GM18907 (cell line): ENCODE measurements at regions not wholly inside any gene's neighbourhood (a gene's known extent, or its start where the extent isn't known, plus 50 kb on each side); places are given as distances from the start of the nearest gene placed in this dataset.
"Not testable (repeated sequence)": the region's sequence is repeated elsewhere in the genome, so short reads cannot be mapped to it uniquely, and the experiment has no call there.

ENCODE experiments used
- ATAC-seq: cut with Tn5 transposase; IDR thresholded peaks from one replicate; pipeline ENCODE4 v1.9.1; 2021; ENCODE audit warnings: mild to moderate bottlenecking, moderate library complexity; ENCODE audit not compliant: unreplicated experiment

DNA sequence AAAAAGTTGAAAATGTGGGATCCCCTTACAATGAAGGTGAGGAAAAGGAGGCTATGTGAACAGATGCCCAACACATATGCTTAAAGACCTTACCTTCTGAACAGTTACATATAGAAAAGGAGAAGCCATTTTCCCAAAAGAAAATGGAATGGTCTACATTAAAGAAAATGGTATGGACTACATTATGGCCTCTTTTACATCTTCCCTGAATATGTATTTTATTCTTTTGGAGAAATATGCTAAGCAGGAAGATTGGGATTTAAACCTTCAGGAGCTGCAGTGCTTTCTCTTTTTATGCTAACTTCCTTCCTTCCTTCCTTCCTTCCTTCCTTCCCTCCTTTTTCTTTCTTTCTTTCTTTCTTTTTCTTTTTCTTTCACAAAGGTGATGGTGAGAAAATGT is 155.4 kb downstream of the SEC23IP start:
- ATAC-seq, result no peak

DNA sequence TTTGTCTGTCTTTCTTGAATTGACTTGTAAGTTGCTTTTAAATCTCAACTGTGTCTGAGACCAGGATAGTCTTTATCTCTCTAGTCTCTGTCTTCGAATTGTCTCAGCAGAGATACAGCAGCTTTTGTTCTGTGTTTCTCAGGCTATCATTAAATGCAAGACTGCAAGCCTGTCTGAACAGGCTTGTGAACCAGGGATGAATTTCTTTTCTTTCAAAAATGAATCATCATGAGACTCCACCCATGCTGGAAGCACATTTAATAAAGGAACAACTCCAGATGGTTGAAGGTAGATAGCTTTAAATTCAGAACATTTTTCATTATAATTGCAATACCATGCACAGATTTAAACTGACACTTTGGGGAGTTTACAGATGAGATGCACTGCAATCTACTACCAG is 155.9 kb downstream of the SEC23IP start:
- no peak for ATAC-seq

DNA sequence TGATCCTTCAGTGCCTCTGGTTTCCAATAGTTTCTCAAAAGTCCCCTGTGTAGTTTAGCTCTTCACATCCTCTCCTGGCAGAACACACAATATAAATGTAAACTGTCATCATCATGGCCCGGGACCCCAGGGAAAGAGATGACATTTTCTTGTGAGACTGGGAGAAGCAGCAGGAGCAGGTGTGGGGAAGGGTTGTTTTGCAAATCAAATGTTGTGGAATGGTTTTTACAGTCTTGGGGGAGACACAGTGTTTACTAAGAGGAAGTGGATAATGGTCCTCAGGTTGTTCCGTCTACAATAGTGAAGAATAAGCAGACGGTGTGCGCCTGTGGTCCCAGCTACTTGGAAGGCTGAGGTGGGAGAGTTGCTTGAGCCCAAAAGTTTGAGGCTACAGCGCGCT is 159.1 kb downstream of the SEC23IP start:
- ATAC-seq, result no peak

- no peak for ATAC-seq
Measured at GRCh38 chr10:120052964-120053702, 160.6 kb downstream of the SEC23IP start.

DNA sequence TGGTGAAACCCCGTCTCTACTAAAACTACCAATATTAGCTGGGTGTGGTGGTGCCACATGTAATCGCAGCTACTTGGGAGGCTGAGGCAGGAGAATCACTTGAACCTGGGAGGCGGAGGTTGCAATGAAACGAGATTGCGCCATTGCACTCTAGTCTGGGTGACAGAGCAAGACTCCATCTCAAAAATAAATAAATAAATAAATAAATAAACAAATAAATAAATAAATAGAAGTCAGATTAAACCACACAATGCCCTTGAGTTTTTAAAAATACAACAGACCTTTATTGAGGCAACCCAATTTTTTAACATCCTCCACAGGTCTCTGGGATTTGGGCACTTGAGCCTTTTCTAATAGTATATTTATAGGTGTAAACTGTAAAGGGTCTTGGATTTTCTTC is 167.3 kb downstream of the SEC23IP start:
- not testable (repeated sequence) for ATAC-seq

- ATAC-seq, result no peak
Measured at GRCh38 chr10:120067427-120067826, 174.9 kb downstream of the SEC23IP start.

- ATAC-seq, result no peak
Measured at GRCh38 chr10:120069700-120070099, 177.2 kb downstream of the SEC23IP start.

DNA sequence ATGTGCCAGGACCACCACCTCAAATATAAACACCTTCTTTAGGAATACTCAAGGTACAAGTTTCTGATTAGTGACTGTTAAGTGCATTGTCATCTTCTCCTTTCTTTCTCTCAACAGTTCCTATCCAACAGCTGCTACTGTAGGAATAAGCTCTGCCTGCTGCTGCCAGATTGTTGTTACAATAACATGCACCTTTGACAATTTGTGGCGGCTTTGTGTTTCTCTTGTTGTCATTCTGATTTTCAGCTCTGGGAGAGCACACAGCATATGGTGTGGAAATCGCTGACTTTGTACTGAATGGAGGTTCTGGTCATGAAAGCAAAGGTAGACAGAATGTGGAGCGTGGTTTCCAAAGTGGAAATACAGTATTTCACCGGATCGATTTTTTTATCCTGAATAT is 182.8 kb downstream of the SEC23IP start:
- ATAC-seq, result no peak

DNA sequence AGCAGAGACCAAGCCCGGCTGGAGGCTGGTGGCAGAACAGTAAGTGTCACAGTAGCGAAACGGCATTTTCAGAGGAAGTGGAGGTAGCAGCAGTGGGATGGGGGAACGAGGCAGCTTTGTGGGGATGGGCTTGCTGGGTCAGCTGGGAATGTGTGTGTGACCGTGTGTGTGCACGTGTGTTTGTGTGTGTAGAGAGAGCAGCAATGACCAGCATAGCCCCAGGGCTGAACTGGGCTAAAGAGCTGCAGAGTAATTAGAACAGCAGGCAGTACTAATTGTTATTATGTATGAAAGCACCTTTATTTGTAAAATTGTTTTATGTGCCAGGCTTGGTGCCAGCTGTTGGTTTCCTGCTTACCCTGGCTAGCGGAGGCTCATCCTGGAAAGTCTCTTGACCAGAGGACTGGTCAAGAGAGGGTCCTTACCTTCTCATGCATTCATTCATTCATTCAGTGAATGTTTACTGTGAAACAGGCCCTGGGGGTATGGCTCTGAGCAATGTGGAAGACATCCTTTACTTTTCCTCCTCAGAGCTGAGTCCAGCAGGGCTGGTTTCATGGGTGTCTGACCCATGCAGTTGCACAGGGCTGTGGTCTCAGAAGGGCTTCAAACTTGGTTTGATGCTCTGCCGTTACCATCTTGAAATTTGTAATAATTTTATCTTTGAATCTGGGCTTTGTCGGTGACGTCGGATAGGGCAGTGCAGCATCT is 184.6 kb downstream of the SEC23IP start:
- no peak for ATAC-seq

DNA sequence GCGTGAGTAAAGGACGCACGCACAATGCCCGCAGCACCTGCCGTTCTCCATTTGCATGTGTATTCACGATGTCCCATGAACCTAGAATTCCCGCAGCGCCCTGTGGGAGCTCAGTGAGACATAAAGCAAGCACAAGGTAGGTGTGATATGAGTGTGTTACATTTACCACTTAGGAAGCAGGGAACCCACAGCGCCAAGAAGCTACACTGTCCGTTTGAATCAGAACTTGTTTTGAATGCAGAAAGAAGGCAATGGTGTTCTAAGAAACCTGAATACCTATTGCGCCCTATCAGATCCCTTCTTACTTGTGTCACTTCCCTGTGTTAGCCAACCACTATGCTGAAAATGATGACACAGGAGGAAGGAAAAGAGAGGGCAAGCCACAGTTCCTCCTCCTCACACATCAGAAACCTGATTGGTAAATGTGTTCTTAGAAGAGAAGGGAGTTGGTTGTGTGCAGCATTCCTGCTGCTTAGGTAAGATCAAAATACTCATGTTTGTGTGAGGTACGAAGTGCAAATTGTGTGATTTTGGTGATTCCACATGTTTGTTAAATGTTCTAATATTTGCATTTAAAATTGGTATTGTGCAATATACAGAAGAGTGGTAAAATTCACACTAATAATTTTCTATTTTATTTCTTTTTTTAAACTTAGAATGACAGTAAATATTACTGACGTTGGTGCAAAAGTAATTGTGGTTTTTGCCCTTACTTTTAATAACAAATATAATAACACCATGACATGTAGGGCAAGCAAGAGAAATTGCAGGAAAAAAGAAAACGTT is 185.4 kb downstream of the SEC23IP start:
- no peak for ATAC-seq

GRCh38 chr10:120085096-120085796 is 192.7 kb downstream of the SEC23IP start:
- no peak for ATAC-seq

- ATAC-seq, result no peak
Measured at GRCh38 chr10:120086066-120086465, 193.5 kb downstream of the SEC23IP start.

DNA sequence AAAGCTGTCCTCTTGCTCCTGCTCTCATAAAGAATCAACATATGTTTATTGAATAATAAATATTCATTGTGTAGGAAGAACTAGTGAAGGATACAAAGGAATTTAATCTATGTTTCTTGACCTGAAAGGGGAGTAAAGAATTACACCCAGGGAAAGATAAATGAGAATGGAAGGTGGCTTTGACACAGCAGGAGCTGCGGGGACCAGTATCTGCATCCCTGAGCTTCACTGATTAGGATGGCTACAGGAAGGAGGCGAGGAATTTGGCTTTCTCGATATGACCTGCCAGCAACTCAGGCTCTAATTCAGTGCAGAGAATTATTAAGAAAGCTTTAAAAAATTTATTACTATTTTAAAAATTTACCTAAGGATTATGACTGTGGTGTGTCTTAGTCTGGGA is 194.6 kb downstream of the SEC23IP start:
- no peak for ATAC-seq

- ATAC-seq, result no peak
Measured at GRCh38 chr10:120095875-120096274, 203.3 kb downstream of the SEC23IP start.

DNA sequence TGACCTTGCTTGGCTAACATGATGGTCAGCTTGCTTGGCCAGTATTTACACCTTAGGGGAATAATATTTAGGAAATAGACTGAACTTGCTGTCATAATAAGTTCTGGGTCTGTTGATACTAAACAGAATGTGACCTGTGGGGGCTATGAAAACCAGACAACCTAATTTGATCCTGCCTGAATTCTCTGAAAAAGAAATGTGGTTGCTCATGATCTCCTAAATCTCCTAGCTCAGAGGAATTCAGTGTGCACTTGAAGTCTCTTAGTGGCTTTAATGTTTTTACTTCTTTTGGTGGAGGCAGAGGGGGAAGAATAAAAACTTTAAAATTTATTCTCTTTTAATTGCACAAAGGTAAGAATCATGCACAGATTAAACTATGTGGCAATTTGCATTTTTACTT is 205.2 kb downstream of the SEC23IP start:
- no peak for ATAC-seq

DNA sequence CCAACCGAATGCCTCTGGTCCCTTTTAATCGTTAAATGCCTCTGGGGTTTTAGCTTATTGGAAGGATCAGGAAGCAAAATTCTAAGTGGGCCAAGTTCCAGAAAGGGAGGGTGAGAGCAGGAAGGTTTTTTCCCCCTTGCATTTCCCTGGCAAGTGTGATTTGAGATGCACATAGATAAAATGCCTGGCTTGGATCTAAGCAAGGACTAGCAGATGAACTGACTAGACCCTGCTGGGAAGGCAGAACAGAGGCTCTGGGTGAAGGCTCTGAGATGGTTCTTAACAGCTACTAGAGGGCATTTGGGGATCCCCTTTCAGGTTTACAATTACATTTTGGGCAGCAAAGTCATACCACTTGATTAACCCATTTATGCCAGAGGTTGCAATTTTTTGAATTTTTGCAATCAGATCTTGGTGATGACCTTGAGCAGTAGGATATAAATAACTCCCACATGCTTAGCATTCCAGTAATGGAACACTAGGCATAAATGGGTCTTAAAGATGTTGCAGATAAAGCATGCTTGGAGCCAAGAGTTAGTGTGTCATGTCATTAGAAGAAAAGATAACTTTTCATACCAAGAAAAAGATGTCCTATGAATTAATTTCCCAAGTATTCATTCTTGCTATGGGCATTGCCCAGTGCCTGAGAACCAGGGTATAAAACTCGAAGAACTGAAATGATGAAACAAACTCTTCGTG is 205.9 kb downstream of the SEC23IP start:
- no peak for ATAC-seq

DNA sequence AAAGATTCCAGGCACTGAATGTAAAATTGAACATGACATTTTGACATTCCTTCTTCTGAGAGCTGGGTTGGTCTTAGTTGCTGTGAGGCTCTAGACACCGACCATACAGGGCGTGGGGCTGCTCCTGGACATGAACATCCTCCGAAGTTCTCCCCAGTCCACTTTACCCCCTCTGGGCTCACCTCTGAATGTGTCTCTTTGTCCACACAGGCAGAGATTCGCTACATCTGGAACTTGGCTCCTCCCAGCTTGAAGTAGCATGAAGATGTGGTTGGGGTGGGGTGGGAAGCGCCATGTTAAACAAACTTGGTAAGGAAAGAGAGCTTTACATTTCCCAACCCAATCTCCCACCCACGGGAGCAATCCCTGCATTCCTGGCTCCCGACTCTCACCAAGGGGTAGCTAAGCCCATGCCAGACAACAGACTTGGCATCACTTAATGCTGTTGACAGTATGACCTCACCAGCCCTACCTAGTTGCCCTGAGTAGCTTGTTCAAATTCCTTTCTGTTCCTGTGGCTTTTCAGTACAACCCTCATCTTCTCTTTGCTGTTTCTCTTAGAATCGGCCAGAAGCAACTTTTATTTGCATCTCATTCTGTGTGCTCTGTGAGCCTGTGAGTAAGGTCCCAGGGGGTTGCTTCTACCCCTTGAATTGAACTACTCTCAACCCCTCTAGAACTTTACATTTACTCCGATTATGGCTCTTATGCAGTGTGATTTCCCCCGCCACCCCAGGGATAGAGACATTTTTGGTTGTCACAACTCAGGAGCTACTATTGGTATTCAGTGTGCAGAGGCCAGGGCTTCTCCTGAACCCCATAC is 211.4 kb downstream of the SEC23IP start:
- no peak for ATAC-seq

DNA sequence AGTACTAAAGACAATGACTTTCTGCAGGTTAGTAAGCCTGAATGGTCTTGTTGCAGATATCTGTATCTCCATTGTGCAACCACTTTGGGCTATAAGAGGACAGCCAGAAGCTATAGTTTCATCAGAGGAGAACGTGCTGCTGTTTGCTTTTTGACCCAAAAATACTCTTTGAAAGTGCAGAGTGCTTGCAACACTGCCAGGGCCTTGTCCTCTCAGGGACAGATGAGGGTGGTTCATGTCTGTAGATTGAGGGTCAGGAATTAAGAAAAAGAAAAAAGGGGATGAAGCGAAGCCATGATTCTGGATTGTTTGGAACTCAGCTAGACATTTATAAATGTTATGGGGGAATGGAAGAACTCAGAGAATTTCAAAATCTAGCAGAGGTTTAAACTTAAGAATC is 212.5 kb downstream of the SEC23IP start:
- no peak for ATAC-seq

GRCh38 chr10:120105492-120105891 is 213.0 kb downstream of the SEC23IP start:
- ATAC-seq, result no peak

DNA sequence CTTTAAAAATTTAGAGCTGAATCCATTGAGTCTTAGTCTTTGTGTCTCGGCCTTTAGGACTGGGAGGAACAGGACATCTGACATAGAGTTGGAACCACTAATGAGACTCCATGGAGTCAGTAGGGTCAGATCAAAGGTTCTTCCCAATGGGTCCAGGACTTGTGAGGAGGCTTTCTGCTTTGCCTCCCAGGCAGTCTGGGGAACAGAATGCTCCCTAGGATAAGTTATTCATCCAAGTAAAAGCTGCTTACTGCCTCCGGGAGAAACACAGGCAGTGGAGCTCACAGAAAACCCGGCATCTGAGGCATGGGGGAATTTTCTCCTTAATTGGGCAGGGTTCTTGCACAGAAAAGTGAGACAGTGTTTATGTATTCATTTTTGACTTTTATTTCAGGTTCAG is 216.4 kb downstream of the SEC23IP start:
- no peak for ATAC-seq
